T-cell (primary cell): ENCODE measurements at regions not wholly inside any gene's neighbourhood (a gene's known extent, or its start where the extent isn't known, plus 50 kb on each side); places are given as distances from the start of the nearest gene placed in this dataset.

ENCODE experiments used
- ATAC-seq, 4 experiments: fragments of 200-7000 bp in 3 of 4; fragments of 150-1000 bp in 1 of 4; cut with Tn5 transposase; replicated peaks in 1 of 4; 1 replicate in 3 of 4; 2 replicates in 1 of 4; pipeline ENCODE4 v1.10.0; 2021; ENCODE audit warnings: moderate library complexity in 3 of 4, mild to moderate bottlenecking in 2 of 4, moderate number of reproducible peaks in 1 of 4
- CTCF ChIA-PET, 2 donors: fragments of 300-600 bp; sonication (Branson Sonifier 250); formaldehyde crosslinking; loops; one replicate each; lab custom pipeline; 2022; ENCODE audit warnings: antibody characterized with exemption in 2 of 2; lab: Charles Lee
- POLR2A ChIA-PET, 2 donors: fragments of 300-600 bp; sonication (Branson Sonifier 250); formaldehyde crosslinking; loops; one replicate each; lab custom pipeline; 2022; ENCODE audit warnings: antibody characterized with exemption in 2 of 2; lab: Charles Lee
- DNase-seq, 35 experiments: peaks; one replicate each; pipeline versions ENCODE4 v3.0.0 to v3.0.0-alpha.2; 2013 to 2023
- H3K27ac ChIP-seq: one replicate; pipeline ENCODE4 v1.5.1; 2013; ENCODE audit warnings: low read length
- H3K27me3 ChIP-seq, 2 experiments: replicated peaks in 1 of 2; 1 replicate in 1 of 2; 2 replicates in 1 of 2; pipeline versions ENCODE4 v1.6.1 to v1.7.0; 2013; ENCODE audit warnings: low read length in 1 of 2, mixed read lengths in 1 of 2; ENCODE audit not compliant: control insufficient read depth in 2 of 2, insufficient read depth in 2 of 2; ENCODE audit errors: extremely low read depth in 1 of 2
- H3K36me3 ChIP-seq, 2 donors: 1 replicate in 1 of 2; 2 replicates in 1 of 2; pipeline versions ENCODE4 v1.6.1 to v1.7.0; 2013; ENCODE audit warnings: low read length in 1 of 2; ENCODE audit not compliant: control insufficient read depth in 2 of 2, insufficient read depth in 1 of 2; ENCODE audit errors: extremely low read depth in 1 of 2
- H3K4me1 ChIP-seq, 2 experiments: 1 replicate in 1 of 2; 2 replicates in 1 of 2; pipeline versions ENCODE4 v1.6.1 to v1.7.0; 2013; ENCODE audit warnings: low read length in 2 of 2, mixed read lengths in 1 of 2; ENCODE audit not compliant: insufficient read depth in 2 of 2, control insufficient read depth in 1 of 2; ENCODE audit errors: extremely low read depth in 1 of 2
- H3K4me3 ChIP-seq, 2 donors: 1 replicate in 1 of 2; 2 replicates in 1 of 2; pipeline versions ENCODE4 v1.5.1 to v1.7.0; 2013; ENCODE audit warnings: mild to moderate bottlenecking in 2 of 2, low read length in 1 of 2, moderate library complexity in 1 of 2; ENCODE audit not compliant: control insufficient read depth in 1 of 2; ENCODE audit errors: extremely low read depth in 1 of 2
- H3K9me3 ChIP-seq: 2 replicates; pipeline ENCODE4 v1.7.0; 2013
- H3K27ac Mint-ChIP-seq, 2 donors: one replicate each; pipeline ENCODE4 v1.8.0; 2020 to 2021; ENCODE audit warnings: mild to moderate bottlenecking in 2 of 2, mixed read lengths in 2 of 2
- H3K27me3 Mint-ChIP-seq, 2 donors: one replicate each; pipeline ENCODE4 v1.8.0; 2021 to 2022; ENCODE audit warnings: mixed read lengths in 2 of 2
- H3K36me3 Mint-ChIP-seq: one replicate; pipeline ENCODE4 v1.8.0; 2021; ENCODE audit warnings: mixed read lengths
- H3K4me1 Mint-ChIP-seq, 3 donors: one replicate each; pipeline ENCODE4 v1.8.0; 2020 to 2022; ENCODE audit warnings: mixed read lengths in 3 of 3, mild to moderate bottlenecking in 1 of 3
- H3K4me3 Mint-ChIP-seq, 3 donors: one replicate each; pipeline ENCODE4 v1.8.0; 2020 to 2022; ENCODE audit warnings: mild to moderate bottlenecking in 3 of 3, mixed read lengths in 3 of 3, moderate library complexity in 3 of 3
- H3K9me3 Mint-ChIP-seq, 3 donors: one replicate each; pipeline ENCODE4 v1.8.0; 2020 to 2022; ENCODE audit warnings: mixed read lengths in 3 of 3
- WGBS: methylation state at CpG from one replicate; pipeline ENCODE4 v1.1.5; 2013; ENCODE audit warnings: missing lambda C conversion rate; ENCODE audit not compliant: insufficient coverage; 5-methylcytosine and 5-hydroxymethylcytosine counted together

DNA sequence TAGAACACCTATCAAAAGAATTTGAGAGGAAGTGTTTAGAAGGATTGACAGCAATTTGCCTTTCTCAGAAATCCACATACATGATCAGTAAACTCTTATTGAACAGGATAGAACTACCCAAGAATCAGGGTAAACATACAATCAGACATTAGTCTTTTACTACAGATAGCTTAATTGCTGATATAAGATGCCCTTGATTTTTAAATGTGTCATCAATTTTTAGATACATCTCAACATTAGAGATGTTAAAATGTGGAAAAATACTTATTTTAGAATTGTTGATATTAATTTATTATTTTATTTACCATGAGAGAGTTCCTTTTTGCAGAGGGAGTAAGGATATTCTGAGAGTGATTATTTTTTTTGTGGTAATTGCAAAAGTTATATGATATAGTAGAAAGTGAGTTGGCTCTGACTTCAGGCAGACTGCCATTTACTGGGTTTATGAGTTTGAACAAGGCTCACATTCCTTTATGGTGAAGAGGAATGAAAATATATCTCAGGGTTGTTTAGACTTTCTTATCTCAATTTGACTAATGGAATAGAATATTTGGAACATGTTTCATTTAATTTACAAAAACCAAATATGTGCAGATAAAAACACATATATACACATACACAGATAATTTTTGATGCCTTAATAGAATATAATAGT lies 302.8 kb upstream of the GOLIM4 start:
- Mint-ChIP-seq H3K27me3 (no peaks in the 10 kb centered on the region), H3K9me3 (peaks cover 0 to 4% (median 0%) of the 10 kb centered on the region in 3 donors), H3K36me3 (no peaks in the 10 kb centered on the region), H3K4me1 (no peaks in the 10 kb centered on the region), H3K4me3 (no peak overlapping the region), H3K27ac (no peak overlapping the region)
- Histone ChIP-seq H3K4me3 (no peak overlapping the region), H3K27me3 (no peaks in the 10 kb centered on the region), H3K36me3 (no peaks in the 10 kb centered on the region), H3K9me3 (no peaks in the 10 kb centered on the region), H3K4me1 (no peaks in the 10 kb centered on the region), H3K27ac (no peak overlapping the region)
- ATAC-seq (no peak), DNase-seq (no peak)
- ChIA-PET POLR2A (no interaction called here), CTCF (no interaction called here)

DNA sequence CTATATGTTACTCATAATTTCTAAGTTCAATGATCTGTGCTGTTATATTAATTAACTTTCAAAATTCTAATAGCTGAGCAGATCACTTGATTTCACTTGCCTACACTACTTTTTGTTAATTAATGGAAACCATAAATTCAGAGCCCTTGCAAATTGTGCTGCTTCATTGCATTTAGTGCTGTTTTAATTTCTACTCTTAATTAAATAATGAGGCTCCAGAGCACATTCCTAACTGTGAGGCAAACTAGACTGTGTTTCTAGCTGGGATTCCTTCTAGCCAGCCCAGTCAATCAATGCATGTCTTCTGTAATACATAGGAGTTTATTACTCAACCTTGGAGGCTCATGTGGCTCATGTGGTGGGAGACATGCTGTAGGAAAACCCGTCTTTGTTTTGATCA lies 301.1 kb upstream of the GOLIM4 start:
- no CpG with 5 or more reads among the region's 1 CpG for WGBS
- ATAC-seq (no peak), DNase-seq (no peak)
- Mint-ChIP-seq H3K4me1 (no peaks in the 10 kb centered on the region), H3K4me3 (no peak overlapping the region), H3K9me3 (peaks cover 0 to 4% (median 0%) of the 10 kb centered on the region in 3 donors), H3K36me3 (no peaks in the 10 kb centered on the region), H3K27me3 (no peaks in the 10 kb centered on the region), H3K27ac (no peak overlapping the region)
- no peaks in the 10 kb centered on the region for H3K9me3 ChIP-seq
- H3K27ac ChIP-seq = no peak overlapping the region
- CTCF ChIA-PET = no interaction called here
- no peaks in the 10 kb centered on the region for H3K27me3 ChIP-seq
- POLR2A ChIA-PET = no interaction called here
- H3K4me3 ChIP-seq = no peak overlapping the region
- H3K4me1 ChIP-seq = no peaks in the 10 kb centered on the region
- H3K36me3 ChIP-seq = no peaks in the 10 kb centered on the region

DNA sequence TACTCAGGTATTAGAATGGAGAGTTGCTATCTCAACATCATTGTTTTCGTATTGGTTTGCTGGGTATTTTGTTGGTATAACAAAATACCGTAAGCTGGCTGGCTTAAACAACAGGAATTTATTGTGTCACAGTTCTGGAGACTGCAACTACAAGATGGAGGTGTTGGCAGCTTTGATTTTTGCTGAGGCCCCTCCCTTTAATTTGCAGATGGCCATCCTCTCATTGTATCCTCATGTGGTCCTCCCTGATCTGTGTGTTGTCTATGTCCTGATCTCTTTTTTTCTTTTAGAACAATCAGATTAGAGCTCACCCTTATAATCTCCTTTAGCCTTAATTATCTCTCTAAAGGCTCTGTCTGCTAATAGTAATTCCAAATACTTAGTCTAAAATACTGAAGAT lies 299.8 kb upstream of the GOLIM4 start:
- WGBS = 30% methylated on average over 2 of the region's 2 CpGs
- H3K9me3 Mint-ChIP-seq = peaks cover 0 to 6% (median 0%) of the 10 kb centered on the region in 3 donors
- DNase-seq (no peak), ATAC-seq (no peak)
- CTCF ChIA-PET = no interaction called here
- Histone ChIP-seq H3K36me3 (no peaks in the 10 kb centered on the region), H3K4me1 (no peaks in the 10 kb centered on the region), H3K4me3 (no peak overlapping the region), H3K27ac (no peak overlapping the region), H3K27me3 (no peaks in the 10 kb centered on the region), H3K9me3 (no peaks in the 10 kb centered on the region)
- H3K27me3 Mint-ChIP-seq = no peaks in the 10 kb centered on the region
- POLR2A ChIA-PET = no interaction called here
- H3K4me3 Mint-ChIP-seq = no peak overlapping the region
- H3K36me3 Mint-ChIP-seq = no peaks in the 10 kb centered on the region
- no peak overlapping the region for H3K27ac Mint-ChIP-seq
- H3K4me1 Mint-ChIP-seq = no peaks in the 10 kb centered on the region

DNA sequence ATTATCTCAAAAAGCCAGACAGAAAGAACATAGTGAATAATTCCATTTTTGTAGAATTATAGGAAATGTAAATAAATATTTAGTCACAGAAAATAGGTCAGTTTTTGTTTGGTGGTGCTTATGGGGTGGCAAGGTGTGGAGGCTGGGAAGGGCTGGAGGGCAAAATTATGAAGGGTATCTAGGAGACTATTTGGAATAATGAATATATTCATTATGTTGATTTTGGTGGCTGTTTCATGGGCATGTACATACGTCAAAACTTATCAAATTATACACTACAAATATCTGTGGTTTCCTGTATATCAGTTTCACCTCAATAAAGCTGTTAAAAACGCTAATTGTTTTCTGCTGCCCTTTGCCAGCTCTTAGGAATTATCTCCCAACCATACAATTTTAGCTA lies 298.7 kb upstream of the GOLIM4 start:
- Mint-ChIP-seq H3K27me3 (no peaks in the 10 kb centered on the region), H3K4me1 (no peaks in the 10 kb centered on the region), H3K36me3 (no peaks in the 10 kb centered on the region), H3K27ac (no peak overlapping the region), H3K9me3 (peaks cover 0 to 6% (median 0%) of the 10 kb centered on the region in 3 donors), H3K4me3 (no peak overlapping the region)
- 61% methylated on average over 2 of the region's 2 CpGs for WGBS
- H3K9me3 ChIP-seq = no peaks in the 10 kb centered on the region
- ChIA-PET CTCF (no interaction called here), POLR2A (no interaction called here)
- no peak overlapping the region for H3K4me3 ChIP-seq
- H3K27ac ChIP-seq = no peak overlapping the region
- H3K27me3 ChIP-seq = no peaks in the 10 kb centered on the region
- ATAC-seq (no peak), DNase-seq (no peak)
- no peaks in the 10 kb centered on the region for H3K36me3 ChIP-seq
- H3K4me1 ChIP-seq = no peaks in the 10 kb centered on the region

DNA sequence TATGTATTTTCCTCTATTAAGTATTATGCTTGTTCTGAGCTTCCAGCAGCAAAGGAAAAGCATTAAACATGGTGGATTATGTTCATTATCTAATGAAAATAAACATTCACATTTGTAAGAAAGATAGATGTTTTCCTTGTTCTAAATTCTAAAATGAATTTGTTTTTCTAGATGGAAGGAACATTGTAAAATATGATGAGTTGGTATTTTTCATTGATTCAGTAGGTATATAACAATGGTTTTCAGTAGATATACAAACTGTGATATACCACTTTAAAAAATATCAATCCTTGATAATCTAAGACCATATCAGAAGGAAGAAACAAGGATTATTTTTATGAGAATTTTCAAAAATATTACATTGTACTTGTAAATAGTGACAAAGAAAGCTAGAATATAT lies 290.6 kb upstream of the GOLIM4 start:
- Mint-ChIP-seq H3K36me3 (no peaks in the 10 kb centered on the region), H3K4me3 (no peak overlapping the region), H3K9me3 (peaks cover 14 to 27% (median 21%) of the 10 kb centered on the region in 3 donors), H3K4me1 (no peaks in the 10 kb centered on the region), H3K27ac (no peak overlapping the region), H3K27me3 (no peaks in the 10 kb centered on the region)
- Histone ChIP-seq H3K4me3 (no peak overlapping the region), H3K4me1 (no peaks in the 10 kb centered on the region), H3K27ac (no peak overlapping the region), H3K27me3 (no peaks in the 10 kb centered on the region), H3K36me3 (no peaks in the 10 kb centered on the region), H3K9me3 (no peaks in the 10 kb centered on the region)
- ATAC-seq (no peak), DNase-seq (no peak)
- POLR2A ChIA-PET = interaction anchor here in 1 of 2 donors (0.7 kb wide), 1 partner anchor 835 kb away, joined by 5 read pairs; no protein-coding TSS in a partner anchor
- CTCF ChIA-PET = interaction anchor here in 1 of 2 donors (0.6 kb wide), 1 partner anchor 16 kb away, joined by 3 read pairs; no protein-coding TSS in a partner anchor

DNA sequence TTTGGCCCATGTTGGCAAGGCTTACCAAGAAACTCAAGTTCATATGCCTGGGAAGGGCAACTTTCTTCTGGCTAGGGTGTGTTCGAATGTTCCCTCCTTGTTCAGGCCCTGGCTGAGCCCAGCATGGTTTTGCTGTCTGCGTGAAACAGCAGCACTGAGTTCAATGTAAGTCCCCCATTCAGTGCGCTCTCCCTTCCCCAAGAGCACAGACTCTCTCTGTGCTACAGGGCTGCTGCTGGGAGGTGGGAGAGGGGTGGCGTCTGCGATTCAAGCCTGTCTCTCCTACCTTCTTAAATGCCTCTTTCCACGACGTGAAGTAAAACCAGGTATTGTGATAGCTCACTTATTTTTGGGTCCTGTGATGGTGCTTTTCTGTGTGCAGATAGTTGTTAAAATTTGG lies 289.3 kb upstream of the GOLIM4 start:
- ATAC-seq = no peak
- POLR2A ChIA-PET = no interaction called here
- Mint-ChIP-seq H3K4me3 (no peak overlapping the region), H3K27ac (no peak overlapping the region), H3K9me3 (peaks cover 14 to 29% (median 24%) of the 10 kb centered on the region in 3 donors), H3K36me3 (no peaks in the 10 kb centered on the region), H3K4me1 (no peaks in the 10 kb centered on the region), H3K27me3 (no peaks in the 10 kb centered on the region)
- DNase-seq = no peak
- H3K27me3 ChIP-seq = no peaks in the 10 kb centered on the region
- H3K4me1 ChIP-seq = no peaks in the 10 kb centered on the region
- no CpG with 5 or more reads among the region's 7 CpGs for WGBS
- no peaks in the 10 kb centered on the region for H3K36me3 ChIP-seq
- H3K4me3 ChIP-seq = no peak overlapping the region
- CTCF ChIA-PET = no interaction called here
- no peak overlapping the region for H3K27ac ChIP-seq
- no peaks in the 10 kb centered on the region for H3K9me3 ChIP-seq

DNA sequence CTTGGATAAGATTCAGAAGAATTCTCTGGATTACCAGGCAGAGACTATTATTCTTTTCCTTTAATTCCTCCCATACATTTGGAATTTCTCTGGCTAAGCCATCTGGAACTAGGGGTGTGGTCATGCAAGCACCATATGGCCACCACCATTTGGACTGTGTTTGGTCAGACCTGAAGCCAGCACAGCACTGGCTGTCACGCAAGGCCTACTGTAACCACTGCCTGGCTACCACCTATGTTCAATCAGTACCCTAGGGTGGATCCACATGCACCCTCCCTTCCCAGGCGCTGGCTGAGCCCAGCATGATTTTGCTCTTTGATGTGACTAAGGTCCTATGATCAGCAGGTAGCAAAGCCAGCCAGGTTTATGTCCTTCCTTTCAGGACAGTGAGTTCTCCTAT lies 287.8 kb upstream of the GOLIM4 start:
- 69% methylated on average over 2 of the region's 2 CpGs for WGBS
- Mint-ChIP-seq H3K36me3 (no peaks in the 10 kb centered on the region), H3K4me3 (no peak overlapping the region), H3K27ac (no peak overlapping the region), H3K27me3 (no peaks in the 10 kb centered on the region), H3K9me3 (peaks cover 13 to 34% (median 21%) of the 10 kb centered on the region in 3 donors), H3K4me1 (no peaks in the 10 kb centered on the region)
- ATAC-seq (no peak), DNase-seq (no peak)
- no peak overlapping the region for H3K4me3 ChIP-seq
- ChIA-PET CTCF (no interaction called here), POLR2A (no interaction called here)
- H3K36me3 ChIP-seq = no peaks in the 10 kb centered on the region
- H3K4me1 ChIP-seq = no peaks in the 10 kb centered on the region
- no peaks in the 10 kb centered on the region for H3K27me3 ChIP-seq
- no peaks in the 10 kb centered on the region for H3K9me3 ChIP-seq
- H3K27ac ChIP-seq = no peak overlapping the region
